H1 (cell line): ENCODE measurements at regions not wholly inside any gene's neighbourhood (a gene's known extent, or its start where the extent isn't known, plus 50 kb on each side); places are given as distances from the start of the nearest gene placed in this dataset.

Experiments used
- BCL11A ChIP-seq, 2 experiments: IDR thresholded peaks; one replicate each; pipeline ENCODE4 v1.6.1; 2011; ENCODE audit warnings: low read depth in 2 of 2, low read length in 2 of 2, mild to moderate bottlenecking in 2 of 2
- CBX8 ChIP-seq: fragments of 300-800, 300-1000 bp; sonication (generic); IDR thresholded peaks from 2 replicates; pipeline ENCODE4 v1.7.1; 2016; ENCODE audit warnings: low read depth, low read length, borderline replicate concordance
- GTF2F1 ChIP-seq: IDR thresholded peaks from 2 replicates; pipeline ENCODE4 v1.6.1; 2012; ENCODE audit warnings: low read depth, low read length, improper control_type of control experiment, borderline replicate concordance
- KDM5A ChIP-seq: fragments of 200-600 bp; IDR thresholded peaks from 2 replicates; pipeline ENCODE4 v1.7.1; 2012; ENCODE audit warnings: mild to moderate bottlenecking, low read length, inconsistent platforms, mixed read lengths
- RBBP5 ChIP-seq: IDR thresholded peaks from 2 replicates; pipeline ENCODE4 v1.7.1; 2012; ENCODE audit warnings: low read depth, mild to moderate bottlenecking, inconsistent platforms, low read length, moderate library complexity, borderline replicate concordance
- RNF2 ChIP-seq: fragments of 200-900, 300-1000 bp; sonication (generic); IDR thresholded peaks from 2 replicates; pipeline ENCODE4 v1.7.1; 2016; ENCODE audit warnings: borderline replicate concordance, low read depth, mild to moderate bottlenecking, antibody characterized with exemption, low read length; ENCODE audit not compliant: poor library complexity, severe bottlenecking; ENCODE audit errors: missing control alignments
- SIRT6 ChIP-seq: IDR thresholded peaks from one replicate; pipeline ENCODE4 v1.7.1; 2012; ENCODE audit warnings: low read length, inconsistent platforms
- SRF ChIP-seq: IDR thresholded peaks from 2 replicates; pipeline ENCODE4 v1.6.1; 2011; ENCODE audit warnings: mild to moderate bottlenecking, low read depth, low read length, moderate library complexity
- TBP ChIP-seq: IDR thresholded peaks from 2 replicates; pipeline ENCODE4 v1.6.1; 2011; ENCODE audit warnings: low read depth, low read length, improper control_type of control experiment
- YY1 ChIP-seq: IDR thresholded peaks from 2 replicates; pipeline ENCODE4 v1.6.1; 2011; ENCODE audit warnings: low read depth, mild to moderate bottlenecking, low read length
- TF ChIP-seq, protein P1 (sequence below): fragments of 300-600 bp; sonication (generic); IDR thresholded peaks from 2 replicates; pipeline ENCODE4 v1.7.1; 2012; ENCODE audit warnings: low read length, moderate library complexity, mild to moderate bottlenecking, inconsistent platforms; ENCODE audit not compliant: insufficient replicate concordance
- TF ChIP-seq, protein P2 (sequence below): IDR thresholded peaks from 2 replicates; pipeline ENCODE4 v1.6.1; 2012; ENCODE audit warnings: inconsistent platforms

DNA sequence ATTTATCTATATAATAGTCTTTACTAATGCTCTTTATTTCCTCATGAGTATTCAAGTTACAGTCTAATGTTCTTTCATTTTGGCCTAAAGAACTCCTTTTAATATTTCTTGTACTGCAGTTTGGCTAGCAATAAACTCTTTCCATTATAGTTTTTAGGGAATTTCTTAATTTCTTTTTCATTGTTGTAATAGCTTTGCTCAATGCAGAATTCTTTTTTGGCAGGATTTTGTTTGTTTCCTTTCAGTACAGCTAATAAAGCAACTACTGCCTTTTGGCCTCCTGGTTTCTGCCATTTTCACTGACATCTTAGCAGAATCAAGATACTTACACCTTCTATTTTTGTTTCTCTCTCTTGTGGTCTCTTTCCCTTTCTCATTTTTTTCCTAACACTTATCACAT, 390.4 kb upstream of the RGPD4 start (continued):
- TF ChIP-seq, protein P1, sequence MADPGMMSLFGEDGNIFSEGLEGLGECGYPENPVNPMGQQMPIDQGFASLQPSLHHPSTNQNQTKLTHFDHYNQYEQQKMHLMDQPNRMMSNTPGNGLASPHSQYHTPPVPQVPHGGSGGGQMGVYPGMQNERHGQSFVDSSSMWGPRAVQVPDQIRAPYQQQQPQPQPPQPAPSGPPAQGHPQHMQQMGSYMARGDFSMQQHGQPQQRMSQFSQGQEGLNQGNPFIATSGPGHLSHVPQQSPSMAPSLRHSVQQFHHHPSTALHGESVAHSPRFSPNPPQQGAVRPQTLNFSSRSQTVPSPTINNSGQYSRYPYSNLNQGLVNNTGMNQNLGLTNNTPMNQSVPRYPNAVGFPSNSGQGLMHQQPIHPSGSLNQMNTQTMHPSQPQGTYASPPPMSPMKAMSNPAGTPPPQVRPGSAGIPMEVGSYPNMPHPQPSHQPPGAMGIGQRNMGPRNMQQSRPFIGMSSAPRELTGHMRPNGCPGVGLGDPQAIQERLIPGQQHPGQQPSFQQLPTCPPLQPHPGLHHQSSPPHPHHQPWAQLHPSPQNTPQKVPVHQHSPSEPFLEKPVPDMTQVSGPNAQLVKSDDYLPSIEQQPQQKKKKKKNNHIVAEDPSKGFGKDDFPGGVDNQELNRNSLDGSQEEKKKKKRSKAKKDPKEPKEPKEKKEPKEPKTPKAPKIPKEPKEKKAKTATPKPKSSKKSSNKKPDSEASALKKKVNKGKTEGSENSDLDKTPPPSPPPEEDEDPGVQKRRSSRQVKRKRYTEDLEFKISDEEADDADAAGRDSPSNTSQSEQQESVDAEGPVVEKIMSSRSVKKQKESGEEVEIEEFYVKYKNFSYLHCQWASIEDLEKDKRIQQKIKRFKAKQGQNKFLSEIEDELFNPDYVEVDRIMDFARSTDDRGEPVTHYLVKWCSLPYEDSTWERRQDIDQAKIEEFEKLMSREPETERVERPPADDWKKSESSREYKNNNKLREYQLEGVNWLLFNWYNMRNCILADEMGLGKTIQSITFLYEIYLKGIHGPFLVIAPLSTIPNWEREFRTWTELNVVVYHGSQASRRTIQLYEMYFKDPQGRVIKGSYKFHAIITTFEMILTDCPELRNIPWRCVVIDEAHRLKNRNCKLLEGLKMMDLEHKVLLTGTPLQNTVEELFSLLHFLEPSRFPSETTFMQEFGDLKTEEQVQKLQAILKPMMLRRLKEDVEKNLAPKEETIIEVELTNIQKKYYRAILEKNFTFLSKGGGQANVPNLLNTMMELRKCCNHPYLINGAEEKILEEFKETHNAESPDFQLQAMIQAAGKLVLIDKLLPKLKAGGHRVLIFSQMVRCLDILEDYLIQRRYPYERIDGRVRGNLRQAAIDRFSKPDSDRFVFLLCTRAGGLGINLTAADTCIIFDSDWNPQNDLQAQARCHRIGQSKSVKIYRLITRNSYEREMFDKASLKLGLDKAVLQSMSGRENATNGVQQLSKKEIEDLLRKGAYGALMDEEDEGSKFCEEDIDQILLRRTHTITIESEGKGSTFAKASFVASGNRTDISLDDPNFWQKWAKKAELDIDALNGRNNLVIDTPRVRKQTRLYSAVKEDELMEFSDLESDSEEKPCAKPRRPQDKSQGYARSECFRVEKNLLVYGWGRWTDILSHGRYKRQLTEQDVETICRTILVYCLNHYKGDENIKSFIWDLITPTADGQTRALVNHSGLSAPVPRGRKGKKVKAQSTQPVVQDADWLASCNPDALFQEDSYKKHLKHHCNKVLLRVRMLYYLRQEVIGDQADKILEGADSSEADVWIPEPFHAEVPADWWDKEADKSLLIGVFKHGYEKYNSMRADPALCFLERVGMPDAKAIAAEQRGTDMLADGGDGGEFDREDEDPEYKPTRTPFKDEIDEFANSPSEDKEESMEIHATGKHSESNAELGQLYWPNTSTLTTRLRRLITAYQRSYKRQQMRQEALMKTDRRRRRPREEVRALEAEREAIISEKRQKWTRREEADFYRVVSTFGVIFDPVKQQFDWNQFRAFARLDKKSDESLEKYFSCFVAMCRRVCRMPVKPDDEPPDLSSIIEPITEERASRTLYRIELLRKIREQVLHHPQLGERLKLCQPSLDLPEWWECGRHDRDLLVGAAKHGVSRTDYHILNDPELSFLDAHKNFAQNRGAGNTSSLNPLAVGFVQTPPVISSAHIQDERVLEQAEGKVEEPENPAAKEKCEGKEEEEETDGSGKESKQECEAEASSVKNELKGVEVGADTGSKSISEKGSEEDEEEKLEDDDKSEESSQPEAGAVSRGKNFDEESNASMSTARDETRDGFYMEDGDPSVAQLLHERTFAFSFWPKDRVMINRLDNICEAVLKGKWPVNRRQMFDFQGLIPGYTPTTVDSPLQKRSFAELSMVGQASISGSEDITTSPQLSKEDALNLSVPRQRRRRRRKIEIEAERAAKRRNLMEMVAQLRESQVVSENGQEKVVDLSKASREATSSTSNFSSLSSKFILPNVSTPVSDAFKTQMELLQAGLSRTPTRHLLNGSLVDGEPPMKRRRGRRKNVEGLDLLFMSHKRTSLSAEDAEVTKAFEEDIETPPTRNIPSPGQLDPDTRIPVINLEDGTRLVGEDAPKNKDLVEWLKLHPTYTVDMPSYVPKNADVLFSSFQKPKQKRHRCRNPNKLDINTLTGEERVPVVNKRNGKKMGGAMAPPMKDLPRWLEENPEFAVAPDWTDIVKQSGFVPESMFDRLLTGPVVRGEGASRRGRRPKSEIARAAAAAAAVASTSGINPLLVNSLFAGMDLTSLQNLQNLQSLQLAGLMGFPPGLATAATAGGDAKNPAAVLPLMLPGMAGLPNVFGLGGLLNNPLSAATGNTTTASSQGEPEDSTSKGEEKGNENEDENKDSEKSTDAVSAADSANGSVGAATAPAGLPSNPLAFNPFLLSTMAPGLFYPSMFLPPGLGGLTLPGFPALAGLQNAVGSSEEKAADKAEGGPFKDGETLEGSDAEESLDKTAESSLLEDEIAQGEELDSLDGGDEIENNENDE: no peak
- TF ChIP-seq BCL11A (IDR thresholded peaks at IDR 0.05; ENCODE audit: low read depth in 2 of 2, low read length in 2 of 2) (no peak), GTF2F1 (no peak), CBX8 (no peak), RNF2 (no peak), TBP (no peak), KDM5A (no peak), SIRT6 (no peak), SRF (no peak), YY1 (no peak), RBBP5 (no peak)
- TF ChIP-seq, protein P2, sequence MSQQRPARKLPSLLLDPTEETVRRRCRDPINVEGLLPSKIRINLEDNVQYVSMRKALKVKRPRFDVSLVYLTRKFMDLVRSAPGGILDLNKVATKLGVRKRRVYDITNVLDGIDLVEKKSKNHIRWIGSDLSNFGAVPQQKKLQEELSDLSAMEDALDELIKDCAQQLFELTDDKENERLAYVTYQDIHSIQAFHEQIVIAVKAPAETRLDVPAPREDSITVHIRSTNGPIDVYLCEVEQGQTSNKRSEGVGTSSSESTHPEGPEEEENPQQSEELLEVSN: no peak
